ENCODE measurements at regions not wholly inside any gene's neighbourhood (a gene's known extent, or its start where the extent isn't known, plus 50 kb on each side); places are given as distances from the start of the nearest gene placed in this dataset.

DNA sequence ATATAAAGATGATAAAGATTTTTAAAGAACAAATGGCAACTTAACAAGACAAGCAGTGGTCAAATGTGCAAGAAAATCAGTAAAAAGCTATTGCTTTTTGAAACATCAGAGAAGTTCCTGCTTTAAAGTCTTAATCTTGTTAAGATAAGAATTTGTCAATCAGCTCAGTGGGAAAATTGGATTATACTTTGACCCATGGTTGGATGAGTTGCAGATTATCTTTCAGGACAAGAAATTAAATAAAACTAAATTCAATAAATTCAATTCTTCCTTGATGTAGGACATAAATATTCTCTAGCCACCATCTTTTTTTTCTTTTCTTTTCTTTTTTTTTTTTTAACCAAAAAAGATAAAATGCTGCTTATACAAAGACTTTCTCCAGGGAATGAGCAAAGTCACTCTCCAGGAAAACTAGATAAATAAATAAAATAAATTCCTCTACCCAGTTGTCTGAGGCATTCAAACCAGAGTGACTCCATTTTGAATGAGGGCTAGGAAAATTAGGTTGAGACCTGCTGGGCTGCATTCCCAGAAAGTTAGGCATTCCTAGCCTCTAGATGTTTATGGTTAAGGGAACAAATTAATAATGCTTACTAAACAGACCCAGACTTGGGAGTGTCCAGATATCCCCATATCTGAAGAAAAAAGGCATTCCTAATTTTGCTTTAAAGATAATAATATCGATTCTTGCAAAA lies 211.2 kb downstream of the SNCA start:
- TF ChIP-seq POLR2A (IDR thresholded peaks at IDR 0.05; ENCODE audit: low read depth, low read length) (no peak), TAF1 (IDR thresholded peaks at IDR 0.05; ENCODE audit: borderline replicate concordance, low read depth, low read length) (no peak)

All from GM12892 (cell line).